B cell (primary cell): ENCODE measurements at regions not wholly inside any gene's neighbourhood (a gene's known extent, or its start where the extent isn't known, plus 50 kb on each side); places are given as distances from the start of the nearest gene placed in this dataset.

Experiments
- ATAC-seq: fragments of 200-7000 bp; cut with Tn5 transposase; one replicate; pipeline ENCODE4 v1.10.0; 2021; ENCODE audit warnings: low read depth, mild to moderate bottlenecking, moderate number of reproducible peaks, moderate library complexity
- CTCF ChIA-PET: fragments of 350-600 bp; sonication (Branson Sonifier 250); formaldehyde crosslinking; loops from one replicate; lab custom pipeline; 2021; ENCODE audit warnings: antibody characterized with exemption, inconsistent platforms; lab: Charles Lee
- POLR2A ChIA-PET: fragments of 350-600 bp; sonication (Branson Sonifier 250); formaldehyde crosslinking; loops from one replicate; lab custom pipeline; 2021; ENCODE audit warnings: antibody characterized with exemption; lab: Charles Lee
- DNase-seq: peaks from one replicate; pipeline ENCODE4 v3.0.0; 2013
- H2AFZ ChIP-seq: 2 replicates; pipeline ENCODE4 v1.6.1; 2012; ENCODE audit warnings: mild to moderate bottlenecking, low read depth, low read length; ENCODE audit not compliant: insufficient read depth, poor library complexity, severe bottlenecking
- H3K27ac ChIP-seq, 2 donors: 1 replicate in 1 of 2; 2 replicates in 1 of 2; pipeline ENCODE4 v1.5.1; 2012 to 2013; ENCODE audit warnings: low read length in 2 of 2, mild to moderate bottlenecking in 2 of 2, moderate library complexity in 1 of 2
- H3K27me3 ChIP-seq, 4 experiments: fragments of 200-600 bp in 1 of 4; sonication (generic) in 1 of 4; replicated peaks in 1 of 4; 1 replicate in 2 of 4; 2 replicates in 2 of 4; pipeline versions ENCODE4 v1.6.1 to v1.7.0; 2013 to 2016; ENCODE audit warnings: low read length in 3 of 4, mild to moderate bottlenecking in 2 of 4, mixed read lengths in 1 of 4, moderate library complexity in 1 of 4; ENCODE audit not compliant: insufficient read depth in 4 of 4, control insufficient read depth in 3 of 4; ENCODE audit errors: control extremely low read depth in 1 of 4
- H3K36me3 ChIP-seq, 2 experiments: replicated peaks in 1 of 2; 1 replicate in 1 of 2; 2 replicates in 1 of 2; pipeline versions ENCODE4 v1.6.1 to v1.7.1; 2013; ENCODE audit warnings: low read length in 1 of 2; ENCODE audit not compliant: insufficient read depth in 2 of 2, control insufficient read depth in 1 of 2; ENCODE audit errors: control extremely low read depth in 1 of 2, extremely low read depth in 1 of 2
- H3K4me1 ChIP-seq, 2 donors: fragments of 200-600 bp in 1 of 2; sonication (generic) in 1 of 2; 1 replicate in 1 of 2; 2 replicates in 1 of 2; pipeline versions ENCODE4 v1.5.1 to v1.6.1; 2013 to 2017; ENCODE audit warnings: low read length in 2 of 2; ENCODE audit not compliant: control insufficient read depth in 2 of 2, insufficient read depth in 2 of 2
- H3K4me2 ChIP-seq: replicated peaks from 2 replicates; pipeline ENCODE3; 2012; ENCODE audit warnings: mild to moderate bottlenecking, low read depth, low read length; ENCODE audit not compliant: poor library complexity, severe bottlenecking
- H3K4me3 ChIP-seq, 5 experiments: fragments of 200-600 bp in 1 of 5; sonication (generic) in 1 of 5; 1 replicate in 3 of 5; 2 replicates in 2 of 5; pipeline versions ENCODE4 v1.5.1 to v1.7.0; 2011 to 2016; ENCODE audit warnings: low read length in 4 of 5, mild to moderate bottlenecking in 4 of 5, low read depth in 2 of 5, control low read depth in 1 of 5, moderate library complexity in 1 of 5; ENCODE audit not compliant: insufficient read depth in 1 of 5; ENCODE audit errors: control extremely low read depth in 1 of 5, extremely low read depth in 1 of 5
- H3K79me2 ChIP-seq: fragments of 200-600 bp; sonication (generic); one replicate; pipeline ENCODE4 v1.6.0; 2016; ENCODE audit warnings: low read length; ENCODE audit not compliant: control insufficient read depth, insufficient read depth
- H3K9ac ChIP-seq: fragments of 200-600 bp; sonication (generic); 2 replicates; pipeline ENCODE4 v1.6.1; 2017; ENCODE audit warnings: mild to moderate bottlenecking, low read length, moderate library complexity
- H3K9me3 ChIP-seq, 3 donors: one replicate each; pipeline versions ENCODE4 v1.6.1 to v1.7.1; 2013; ENCODE audit warnings: low read length in 2 of 3; ENCODE audit not compliant: control insufficient read depth in 2 of 3, insufficient read depth in 1 of 3; ENCODE audit errors: control extremely low read depth in 1 of 3
- H4K20me1 ChIP-seq: 2 replicates; pipeline ENCODE4 v1.6.0; 2012; ENCODE audit warnings: mild to moderate bottlenecking, low read length; ENCODE audit not compliant: insufficient read depth, control insufficient read depth, poor library complexity, severe bottlenecking
- H3K27ac Mint-ChIP-seq: one replicate; pipeline ENCODE4 v1.8.0; 2021; ENCODE audit warnings: mixed read lengths
- H3K27me3 Mint-ChIP-seq: one replicate; pipeline ENCODE4 v1.8.0; 2021; ENCODE audit warnings: mixed read lengths
- H3K4me1 Mint-ChIP-seq: one replicate; pipeline ENCODE4 v1.8.0; 2021; ENCODE audit warnings: mixed read lengths
- H3K4me3 Mint-ChIP-seq: one replicate; pipeline ENCODE4 v1.8.0; 2021; ENCODE audit warnings: mixed read lengths
- H3K9me3 Mint-ChIP-seq: one replicate; pipeline ENCODE4 v1.8.0; 2022; ENCODE audit warnings: mixed read lengths; ENCODE audit not compliant: insufficient read depth
- EZH2 ChIP-seq: IDR thresholded peaks from 2 replicates; pipeline ENCODE4 v1.6.1; 2012; ENCODE audit warnings: borderline replicate concordance, low read depth, mild to moderate bottlenecking, moderate library complexity, low read length; ENCODE audit not compliant: insufficient read depth, poor library complexity, severe bottlenecking
- WGBS: methylation state at CpG from one replicate; pipeline ENCODE4 v1.1.5; 2013; ENCODE audit warnings: missing lambda C conversion rate; ENCODE audit not compliant: insufficient coverage; 5-methylcytosine and 5-hydroxymethylcytosine counted together
- intact Hi-C: fragments of 100-400 bp; cut with micrococcal nuclease; formaldehyde crosslinking; loops from one replicate; pipeline ENCODE4 v1.10.0; 2022
- TF ChIP-seq, protein P1 (sequence below): fragments of 200-600 bp; IDR thresholded peaks from one replicate; pipeline ENCODE4 v1.8.0; 2022; ENCODE audit warnings: antibody characterized with exemption, mild to moderate bottlenecking

DNA sequence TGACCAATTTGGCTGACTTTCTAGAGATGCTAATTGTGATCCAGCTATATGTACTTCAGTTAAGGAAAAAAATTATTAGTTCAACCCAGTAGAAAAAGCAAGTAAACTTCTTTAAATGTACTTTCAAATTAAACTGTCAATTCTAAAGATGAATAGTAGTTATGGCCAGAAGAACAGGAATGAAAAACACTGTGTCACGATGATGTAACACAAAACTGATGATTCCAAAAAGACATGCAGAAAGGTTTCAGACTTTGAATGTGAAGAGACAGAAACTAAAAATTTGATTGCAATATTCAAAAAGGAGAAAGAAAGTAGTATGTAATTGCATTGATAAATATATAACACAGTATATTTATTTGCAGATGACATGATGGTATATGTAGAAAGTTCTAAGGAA lies 127.3 kb upstream of the NR4A3 start:
- H3K79me2 ChIP-seq: no peaks in the 10 kb centered on the region
- H3K4me3 ChIP-seq: no peak overlapping the region
- ATAC-seq (no peak), DNase-seq (no peak)
- no peak overlapping the region for H2AFZ ChIP-seq
- no peaks in the 10 kb centered on the region for H3K36me3 ChIP-seq
- no peak overlapping the region for H3K9ac ChIP-seq
- H3K27ac ChIP-seq: no peak overlapping the region
- peaks cover 6% of the 10 kb centered on the region for H3K27me3 Mint-ChIP-seq
- peaks cover 3% of the 10 kb centered on the region for H3K9me3 Mint-ChIP-seq
- TF ChIP-seq, protein P1, sequence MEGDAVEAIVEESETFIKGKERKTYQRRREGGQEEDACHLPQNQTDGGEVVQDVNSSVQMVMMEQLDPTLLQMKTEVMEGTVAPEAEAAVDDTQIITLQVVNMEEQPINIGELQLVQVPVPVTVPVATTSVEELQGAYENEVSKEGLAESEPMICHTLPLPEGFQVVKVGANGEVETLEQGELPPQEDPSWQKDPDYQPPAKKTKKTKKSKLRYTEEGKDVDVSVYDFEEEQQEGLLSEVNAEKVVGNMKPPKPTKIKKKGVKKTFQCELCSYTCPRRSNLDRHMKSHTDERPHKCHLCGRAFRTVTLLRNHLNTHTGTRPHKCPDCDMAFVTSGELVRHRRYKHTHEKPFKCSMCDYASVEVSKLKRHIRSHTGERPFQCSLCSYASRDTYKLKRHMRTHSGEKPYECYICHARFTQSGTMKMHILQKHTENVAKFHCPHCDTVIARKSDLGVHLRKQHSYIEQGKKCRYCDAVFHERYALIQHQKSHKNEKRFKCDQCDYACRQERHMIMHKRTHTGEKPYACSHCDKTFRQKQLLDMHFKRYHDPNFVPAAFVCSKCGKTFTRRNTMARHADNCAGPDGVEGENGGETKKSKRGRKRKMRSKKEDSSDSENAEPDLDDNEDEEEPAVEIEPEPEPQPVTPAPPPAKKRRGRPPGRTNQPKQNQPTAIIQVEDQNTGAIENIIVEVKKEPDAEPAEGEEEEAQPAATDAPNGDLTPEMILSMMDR: no peak
- TF ChIP-seq EZH2: no peak
- no CpG with 5 or more reads among the region's 1 CpG for WGBS
- ChIA-PET POLR2A (no interaction called here), CTCF (no interaction called here)
- no peak overlapping the region for H3K4me3 Mint-ChIP-seq
- no peaks in the 10 kb centered on the region for H3K4me1 Mint-ChIP-seq
- no peak overlapping the region for H3K27ac Mint-ChIP-seq
- H3K4me2 ChIP-seq: no peak overlapping the region
- H3K4me1 ChIP-seq: no peaks in the 10 kb centered on the region
- no peaks in the 10 kb centered on the region for H4K20me1 ChIP-seq
- intact Hi-C loops: no loop called here
- no peaks in the 10 kb centered on the region for H3K9me3 ChIP-seq
- H3K27me3 ChIP-seq: peaks cover 0 to 2% (median 0%) of the 10 kb centered on the region in 4 experiments

DNA sequence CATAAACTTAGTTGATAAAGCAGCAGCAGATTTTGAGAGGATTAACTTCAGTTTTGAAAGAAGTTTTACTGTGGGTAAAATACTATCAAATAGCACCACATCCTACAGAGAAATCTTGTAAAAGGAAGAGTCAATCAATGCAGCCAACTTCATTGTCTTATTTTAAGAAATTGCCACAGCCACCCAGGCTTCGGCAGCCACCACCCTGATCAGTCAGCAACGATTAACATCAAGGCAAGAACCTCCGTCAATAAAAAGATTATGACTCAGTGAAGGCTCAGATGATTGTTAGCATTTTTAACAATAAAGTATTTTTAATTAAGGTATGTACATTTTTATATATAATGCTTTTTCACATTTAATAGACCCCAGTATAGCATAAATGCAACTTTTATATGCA lies 122.3 kb upstream of the NR4A3 start:
- H4K20me1 ChIP-seq: no peaks in the 10 kb centered on the region
- ATAC-seq: no peak

More for the DNA sequence above, 122.3 kb upstream of the NR4A3 start:
- Histone ChIP-seq H3K9me3 (no peaks in the 10 kb centered on the region), H3K9ac (no peak overlapping the region), H3K4me3 (no peak overlapping the region), H3K27me3 (peaks cover 0 to 4% (median 0%) of the 10 kb centered on the region in 4 experiments), H3K4me2 (no peak overlapping the region), H3K79me2 (no peaks in the 10 kb centered on the region), H3K36me3 (no peaks in the 10 kb centered on the region), H3K27ac (no peak overlapping the region), H2AFZ (no peak overlapping the region), H3K4me1 (no peaks in the 10 kb centered on the region)
- Mint-ChIP-seq H3K9me3 (peaks cover 3% of the 10 kb centered on the region), H3K4me1 (no peaks in the 10 kb centered on the region), H3K4me3 (no peak overlapping the region), H3K27me3 (peaks cover 5% of the 10 kb centered on the region), H3K27ac (no peak overlapping the region)
- ChIA-PET POLR2A (no interaction called here), CTCF (no interaction called here)
- WGBS: no CpG with 5 or more reads among the region's 3 CpGs
- intact Hi-C loops: no loop called here
- no peak for DNase-seq
- TF ChIP-seq EZH2: no peak
- TF ChIP-seq, protein P1: no peak
